HG03103 (cell line): ENCODE measurements at regions not wholly inside any gene's neighbourhood (a gene's known extent, or its start where the extent isn't known, plus 50 kb on each side); places are given as distances from the start of the nearest gene placed in this dataset.
"Not testable (repeated sequence)": the region's sequence is repeated elsewhere in the genome, so short reads cannot be mapped to it uniquely, and the experiment has no call there.

Experiments used
- ATAC-seq: cut with Tn5 transposase; IDR thresholded peaks from one replicate; pipeline ENCODE4 v1.9.1; 2021; ENCODE audit warnings: low read depth; ENCODE audit not compliant: unreplicated experiment

DNA sequence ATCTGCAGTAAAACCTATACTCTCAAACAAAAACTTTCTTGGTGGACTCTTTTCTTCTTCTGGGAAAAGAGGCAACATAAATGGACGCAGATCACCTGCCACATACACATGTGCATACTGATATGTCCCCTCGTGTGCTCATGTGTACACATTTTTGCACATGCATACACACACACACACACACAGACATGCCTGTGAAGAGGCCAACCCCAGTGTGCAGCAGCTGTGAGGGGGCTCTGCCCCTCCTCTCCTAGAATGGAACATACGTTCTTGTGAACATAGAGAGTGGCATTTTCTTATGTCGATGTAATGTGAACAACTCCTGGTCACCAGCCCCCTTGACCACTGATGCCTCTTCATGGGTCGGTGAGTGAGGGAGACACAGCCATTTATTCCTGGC is 188.9 kb upstream of the PLGLB2 start:
- not testable (repeated sequence) for ATAC-seq

DNA sequence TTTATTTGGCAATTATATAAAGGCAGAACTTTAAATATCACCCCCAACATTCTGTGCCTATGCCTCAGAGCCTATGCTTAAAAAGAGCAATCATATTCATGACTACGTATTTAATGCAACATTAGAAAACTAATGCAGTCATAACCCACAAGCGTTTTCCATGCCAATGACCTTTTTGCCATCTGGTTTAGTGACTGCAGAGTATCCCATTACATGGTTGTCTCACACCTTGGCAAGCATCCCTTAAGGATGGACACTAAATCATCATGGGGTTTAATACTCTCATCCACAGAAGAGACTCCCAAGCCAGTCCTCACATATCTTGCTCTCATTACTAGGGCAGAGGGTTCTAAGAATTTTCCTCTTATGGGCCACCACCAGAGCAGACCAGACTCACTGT is 188.2 kb upstream of the PLGLB2 start:
- ATAC-seq = not testable (repeated sequence)

DNA sequence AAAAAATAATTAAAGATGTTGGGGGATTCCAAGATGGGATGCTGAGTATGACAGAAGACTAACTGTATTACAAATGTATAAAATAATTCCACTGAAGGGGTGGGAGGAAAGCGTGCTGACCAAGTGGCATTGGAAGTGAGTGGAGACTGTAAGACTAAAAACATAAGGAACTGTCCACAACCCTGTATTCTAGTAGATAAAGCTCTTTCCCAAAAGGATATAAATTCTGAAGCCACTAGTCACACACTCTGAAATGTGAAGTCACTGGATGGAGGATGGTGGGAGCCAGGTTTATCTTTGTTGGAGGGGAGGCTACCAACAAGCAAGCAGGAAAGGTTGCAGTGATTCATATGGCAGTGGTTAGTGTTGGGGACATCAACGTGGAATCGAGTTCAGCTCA is 182.8 kb upstream of the PLGLB2 start:
- not testable (repeated sequence) for ATAC-seq

DNA sequence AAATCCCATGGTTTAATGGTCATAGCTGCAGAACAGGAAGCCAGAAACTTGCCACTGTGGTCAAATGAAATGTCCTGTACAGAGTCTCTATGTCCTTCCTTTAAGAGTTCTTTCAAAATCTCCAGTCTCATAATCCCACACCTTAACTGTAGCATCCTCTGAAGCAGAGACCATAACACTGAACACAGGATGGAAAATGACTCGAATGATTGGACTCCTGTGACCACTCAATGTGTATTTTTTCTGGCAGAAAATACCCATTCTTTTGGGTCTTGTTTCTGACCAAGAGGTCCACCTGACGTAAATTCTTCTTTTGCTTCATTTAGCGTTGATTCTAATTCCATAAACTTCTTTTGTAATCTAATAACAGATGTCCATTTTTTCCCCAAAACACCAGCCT is 181.4 kb upstream of the PLGLB2 start:
- not testable (repeated sequence) for ATAC-seq

DNA sequence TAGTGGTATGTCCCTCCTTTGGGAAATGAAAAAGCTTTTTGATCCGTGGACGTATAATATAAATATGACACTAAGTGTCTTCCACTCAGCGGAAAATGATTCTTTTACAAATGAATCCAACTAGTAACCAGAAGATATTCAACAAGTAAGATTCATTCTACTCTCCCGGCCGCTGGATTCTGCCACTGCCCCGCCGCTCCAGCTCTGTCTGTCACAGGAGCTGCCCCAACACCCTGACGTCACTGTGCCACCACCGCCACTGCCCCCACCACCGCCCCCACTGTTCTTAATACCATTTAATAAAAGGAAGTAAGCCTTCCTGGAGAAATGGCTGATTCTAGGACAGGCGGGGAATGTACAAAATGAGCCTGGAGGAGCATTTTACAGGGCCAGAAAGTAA is 180.8 kb upstream of the PLGLB2 start:
- ATAC-seq = not testable (repeated sequence)

DNA sequence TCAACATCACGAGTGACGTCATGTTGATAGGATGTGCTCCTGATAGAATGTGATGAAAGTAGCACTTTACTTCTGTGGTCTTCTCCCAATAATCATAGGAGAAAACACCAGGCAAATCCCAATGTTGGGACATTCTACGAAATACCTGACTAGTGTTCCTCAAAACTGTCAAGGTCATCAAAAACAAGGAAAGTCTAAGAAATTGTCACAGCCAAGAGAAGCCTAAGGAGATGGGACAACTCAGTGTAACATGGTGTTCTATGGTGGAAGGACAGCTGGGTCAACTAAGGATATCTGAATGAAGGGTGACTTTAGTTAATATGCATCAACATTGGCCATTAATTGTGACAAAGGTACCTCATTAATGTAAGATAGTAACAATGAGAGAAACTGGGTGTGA is 180.0 kb upstream of the PLGLB2 start:
- not testable (repeated sequence) for ATAC-seq

DNA sequence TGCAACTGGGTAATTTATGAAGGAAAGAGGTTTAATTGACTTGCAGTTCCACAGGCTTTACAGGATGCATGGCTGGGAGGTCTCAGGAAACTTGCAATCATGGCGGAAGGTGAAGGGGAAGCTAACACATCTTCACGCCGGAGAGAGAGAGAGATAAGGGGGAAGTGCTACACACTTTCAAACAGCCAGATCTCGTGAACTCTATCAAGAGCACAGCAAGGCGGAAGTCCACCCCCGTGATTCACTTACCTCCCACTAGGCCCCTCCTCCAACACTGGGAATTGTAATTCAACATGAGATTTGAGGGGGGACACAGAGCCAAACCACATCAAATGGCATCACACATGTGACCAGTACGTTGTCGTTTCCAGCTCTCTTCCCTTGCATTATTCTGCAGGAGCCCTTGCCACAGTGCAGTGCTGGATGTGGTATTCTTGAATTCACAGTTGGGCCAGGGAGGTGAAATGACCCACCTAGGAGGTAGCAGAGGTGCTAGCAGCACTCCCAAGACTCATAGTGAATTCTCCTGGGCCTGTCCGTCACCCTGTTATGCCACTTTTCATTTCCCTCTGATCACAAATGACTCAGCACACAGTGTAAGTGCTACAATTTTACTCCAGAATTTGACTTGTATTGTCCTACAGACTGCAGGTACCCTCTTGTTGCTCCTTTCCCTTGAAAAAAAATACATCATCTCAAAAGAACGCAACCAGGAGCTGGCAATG is 179.2 kb upstream of the PLGLB2 start:
- not testable (repeated sequence) for ATAC-seq

DNA sequence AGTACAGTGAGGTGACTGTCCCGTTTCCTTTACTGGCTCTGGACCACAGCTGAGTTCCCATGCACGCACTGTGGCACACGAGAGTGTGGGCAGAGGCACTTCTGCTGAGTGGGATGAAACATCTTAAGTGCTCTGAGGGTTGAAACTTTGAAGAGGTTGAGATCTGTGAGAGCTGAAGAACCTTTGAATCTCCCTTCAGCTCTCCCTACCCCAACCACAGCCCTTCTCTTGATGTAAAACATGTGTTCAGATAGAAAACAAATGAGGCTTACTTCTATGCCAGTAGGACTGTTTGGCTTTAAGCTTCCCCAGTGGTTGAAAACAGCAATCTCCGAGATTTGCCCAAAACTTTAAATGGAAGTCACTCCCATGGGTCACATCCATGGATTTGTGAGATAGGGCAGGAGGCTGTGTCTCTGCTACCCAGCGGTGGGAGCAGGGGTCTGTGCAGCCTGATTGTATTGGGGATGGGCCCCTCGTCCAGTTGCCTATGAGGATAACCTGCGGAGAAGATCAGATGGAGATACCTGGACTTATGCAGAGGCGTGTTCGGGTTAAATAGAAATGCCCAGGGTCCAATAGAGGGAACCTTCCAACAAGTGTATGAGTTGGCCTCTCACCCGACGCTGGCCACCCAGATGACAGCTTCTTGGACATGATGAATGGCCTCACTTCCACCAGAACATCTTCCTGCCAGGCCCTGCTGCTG is 178.0 kb upstream of the PLGLB2 start:
- ATAC-seq = not testable (repeated sequence)

DNA sequence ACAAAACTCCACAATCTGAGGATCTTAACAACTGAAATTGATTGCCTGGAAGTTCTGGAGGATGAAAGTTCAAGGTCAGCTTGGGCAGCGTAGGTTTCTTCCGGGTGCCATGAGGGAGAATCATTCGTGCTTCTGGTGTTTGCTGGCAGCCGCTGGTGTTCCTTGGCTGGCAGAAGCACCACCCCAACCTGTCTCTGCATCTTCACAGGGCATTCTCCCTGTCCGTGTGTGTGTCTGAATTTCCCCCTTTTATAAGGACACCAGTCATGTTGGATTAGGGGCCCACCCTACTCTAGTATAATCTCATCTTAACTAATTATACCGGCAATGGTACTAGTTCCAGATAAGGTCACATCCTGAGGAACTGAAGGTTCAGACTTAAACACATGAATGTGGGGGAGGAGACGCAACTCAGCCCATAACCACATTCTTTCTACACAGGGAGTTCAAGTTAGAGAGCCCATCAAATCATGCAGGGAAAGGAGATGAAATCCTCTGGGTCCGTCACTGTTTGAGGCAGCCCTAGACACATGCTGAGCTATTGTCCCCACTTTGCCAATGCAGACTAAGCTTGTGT is 175.9 kb upstream of the PLGLB2 start:
- ATAC-seq = not testable (repeated sequence)

DNA sequence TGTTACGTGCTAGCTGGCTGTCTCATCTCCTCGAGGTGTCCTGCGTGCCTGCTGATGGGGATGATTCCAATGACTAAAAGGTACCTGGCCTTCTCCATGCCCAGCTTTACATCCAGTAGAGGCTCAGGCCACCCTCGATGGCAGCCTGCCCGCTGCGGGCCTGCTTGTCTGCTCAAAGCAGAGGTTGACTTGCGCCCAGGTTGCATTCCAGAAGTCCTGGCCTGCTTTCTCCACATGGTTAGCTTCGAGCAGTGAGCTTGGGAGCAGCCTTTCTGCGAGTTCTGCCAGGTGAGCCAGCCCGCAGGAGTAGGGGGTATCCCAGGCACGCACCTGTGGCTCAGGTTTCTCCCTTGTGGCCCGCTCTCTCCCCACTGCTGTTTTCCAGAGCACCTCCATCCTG is 175.0 kb upstream of the PLGLB2 start:
- not testable (repeated sequence) for ATAC-seq

DNA sequence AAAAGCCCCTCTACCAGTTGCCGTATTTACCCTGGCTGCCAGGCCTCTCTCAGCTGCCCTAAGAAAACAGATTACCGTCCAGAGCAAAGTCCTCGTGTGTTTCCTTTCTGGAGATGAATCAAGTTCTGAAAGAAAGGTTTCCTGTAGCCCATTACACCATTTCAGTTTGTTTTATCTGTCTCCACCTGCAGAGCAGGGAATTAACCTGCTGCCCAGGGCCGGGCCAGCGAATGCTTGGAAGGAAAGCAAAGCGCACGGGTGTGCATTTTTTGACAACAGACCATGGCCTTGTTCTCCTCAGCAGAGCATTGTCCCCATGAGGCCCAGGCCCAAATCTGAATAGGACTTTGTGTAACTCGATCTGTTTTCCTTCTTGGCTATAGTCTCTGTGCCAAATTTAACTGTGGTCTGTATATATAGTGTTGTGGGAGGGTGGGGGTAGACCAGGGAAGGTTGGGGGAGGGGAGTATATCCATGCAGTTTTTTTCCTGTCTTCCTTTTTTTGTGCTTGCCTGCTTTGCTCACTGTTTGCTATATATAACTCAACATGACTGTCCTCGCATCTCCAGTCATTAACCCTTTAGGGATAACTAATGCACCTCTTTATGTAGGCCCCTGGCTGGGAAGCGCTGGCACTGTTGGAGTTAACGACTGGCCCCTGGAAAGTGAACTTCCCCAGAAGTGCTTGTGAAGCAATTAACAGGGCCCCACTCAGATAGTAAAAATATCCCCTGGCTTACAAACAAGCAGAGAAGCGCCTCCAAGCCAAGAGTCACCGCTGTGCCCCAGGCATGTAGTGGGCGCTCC is 174.3 kb upstream of the PLGLB2 start:
- not testable (repeated sequence) for ATAC-seq

DNA sequence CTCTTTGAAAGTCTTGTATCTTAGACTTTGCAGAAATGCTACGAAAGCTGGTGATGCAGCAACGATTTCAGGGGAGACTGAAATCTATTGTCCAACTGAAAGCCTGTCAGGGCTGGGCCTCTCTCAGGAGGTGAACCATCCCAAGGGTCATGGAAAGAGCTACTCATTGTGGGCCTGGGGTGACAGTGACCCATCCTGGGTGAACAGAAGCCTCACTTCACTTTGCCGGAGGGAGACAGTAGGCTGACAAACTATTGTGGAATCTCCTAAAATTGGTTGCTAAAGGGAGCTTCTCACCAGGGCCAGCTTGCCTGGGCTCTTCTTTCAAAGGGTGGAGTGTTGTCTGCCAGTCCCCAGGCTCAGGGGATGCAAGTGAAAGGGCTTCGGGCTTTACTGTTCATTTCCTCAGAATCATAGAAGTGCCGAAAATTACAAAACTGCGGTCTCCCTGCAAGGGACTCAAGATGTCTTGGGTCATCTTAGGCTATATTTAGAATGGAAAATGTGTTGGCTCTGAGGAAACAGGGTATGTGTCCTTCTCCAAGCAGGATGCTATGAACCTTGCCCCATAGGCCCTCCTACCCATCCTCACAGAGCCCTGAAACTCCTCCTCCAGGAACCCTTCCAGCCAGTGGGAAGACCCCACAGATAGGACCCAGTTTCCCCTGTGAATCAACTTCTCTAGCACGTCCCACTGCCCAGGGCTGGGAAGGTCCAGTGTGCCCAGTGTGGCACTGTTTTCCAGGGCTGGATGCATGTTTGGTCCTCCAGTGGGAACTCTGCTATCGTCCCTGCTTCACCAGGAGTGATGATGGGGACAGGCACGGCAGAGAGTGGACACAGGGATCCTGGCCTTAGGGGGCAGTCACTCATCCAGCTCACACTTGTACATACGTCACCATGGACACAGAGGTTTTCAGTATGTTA is 173.4 kb upstream of the PLGLB2 start:
- ATAC-seq = not testable (repeated sequence)

DNA sequence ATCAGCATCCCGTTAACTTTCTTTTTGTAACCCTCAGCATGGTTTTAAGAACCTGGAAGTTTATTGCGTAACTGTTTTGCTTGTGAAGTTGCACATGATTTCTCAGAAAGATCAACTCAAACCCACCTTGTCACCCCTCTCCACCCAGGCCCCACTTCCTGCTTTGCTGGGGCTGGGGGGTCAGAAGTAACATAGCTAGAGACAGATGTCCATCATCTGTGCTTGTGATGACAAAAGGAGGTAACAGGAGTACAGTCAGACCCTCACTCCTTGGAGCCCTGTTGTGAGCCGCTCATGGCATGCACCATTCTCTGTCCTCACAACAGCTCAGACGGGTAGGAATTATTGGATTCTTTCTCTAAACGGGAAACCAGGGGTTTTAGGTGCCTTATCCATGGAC is 172.7 kb upstream of the PLGLB2 start:
- not testable (repeated sequence) for ATAC-seq

DNA sequence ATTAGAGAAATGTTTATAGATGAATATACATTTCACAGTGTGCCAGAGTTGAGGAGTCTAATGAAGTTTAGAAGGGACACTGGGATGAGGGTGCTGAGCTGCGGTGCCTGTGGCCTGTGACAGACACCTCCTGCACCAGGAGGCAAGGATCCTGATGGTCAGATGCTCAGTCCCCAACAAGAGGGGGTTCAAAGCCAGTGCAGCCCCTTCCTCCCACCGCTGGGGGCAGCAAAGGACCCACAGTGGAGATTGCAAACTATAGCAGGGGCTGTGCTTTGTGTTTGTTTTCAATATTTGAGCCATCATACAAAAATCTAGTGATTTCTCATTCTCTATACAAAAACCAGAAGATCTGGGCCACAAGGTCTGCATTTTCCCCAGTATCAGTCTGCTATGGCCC is 170.5 kb upstream of the PLGLB2 start:
- not testable (repeated sequence) for ATAC-seq

DNA sequence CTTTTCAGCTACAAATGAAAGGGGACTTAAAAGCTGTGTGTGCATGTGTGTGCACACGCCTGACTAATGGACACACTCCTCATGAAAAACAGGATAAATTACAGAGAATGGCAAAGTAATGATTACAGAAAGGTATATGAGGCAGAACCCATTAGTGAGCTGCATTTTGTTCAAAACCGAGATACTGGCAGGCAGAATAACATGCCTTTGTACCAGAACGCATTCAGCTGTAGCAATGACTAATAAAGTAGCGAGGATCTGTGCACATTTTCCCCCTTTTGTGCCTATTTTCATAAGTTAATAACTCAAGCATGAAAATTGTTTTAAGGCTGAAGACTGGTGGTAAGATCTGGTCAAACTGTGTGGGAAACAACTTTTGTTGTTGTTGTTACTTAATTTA is 165.7 kb upstream of the PLGLB2 start:
- ATAC-seq = not testable (repeated sequence)

DNA sequence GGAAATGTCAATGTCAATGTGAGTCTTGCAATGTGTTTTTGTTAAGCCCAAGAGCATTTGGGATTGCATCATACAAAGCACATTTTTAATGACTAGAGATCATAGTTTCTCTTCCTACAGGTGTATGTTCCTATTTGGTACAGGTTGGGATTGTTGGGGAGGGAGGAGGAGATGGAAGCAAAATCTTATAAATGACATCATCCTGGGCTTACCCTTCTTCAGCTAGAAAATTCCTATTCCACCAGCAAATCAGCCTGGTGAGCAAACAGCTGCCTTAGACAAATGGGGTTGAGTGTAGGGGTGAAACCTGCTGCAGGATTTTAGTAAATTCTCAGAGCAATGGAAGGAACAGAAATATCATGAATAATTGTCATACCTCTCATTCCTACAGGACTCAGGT is 165.3 kb upstream of the PLGLB2 start:
- not testable (repeated sequence) for ATAC-seq

DNA sequence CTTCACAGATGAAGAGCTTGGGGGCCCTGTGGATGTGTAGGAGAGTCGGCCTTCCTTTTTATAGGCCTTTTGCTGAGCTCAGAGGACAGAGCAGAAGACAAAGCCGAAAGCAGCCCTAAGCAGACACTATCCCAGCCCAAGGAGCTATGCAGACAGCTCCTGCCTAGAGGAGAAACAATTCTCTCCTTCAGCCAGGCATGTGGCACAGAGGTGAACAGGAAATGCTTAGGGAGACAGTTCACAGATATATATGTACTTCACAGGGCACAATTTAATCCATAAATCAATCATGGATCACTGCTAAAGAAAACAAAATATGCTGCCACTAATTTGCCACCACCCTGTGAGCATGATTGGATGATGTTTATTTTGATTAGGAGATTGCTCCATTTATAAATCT is 164.5 kb upstream of the PLGLB2 start:
- ATAC-seq = not testable (repeated sequence)

DNA sequence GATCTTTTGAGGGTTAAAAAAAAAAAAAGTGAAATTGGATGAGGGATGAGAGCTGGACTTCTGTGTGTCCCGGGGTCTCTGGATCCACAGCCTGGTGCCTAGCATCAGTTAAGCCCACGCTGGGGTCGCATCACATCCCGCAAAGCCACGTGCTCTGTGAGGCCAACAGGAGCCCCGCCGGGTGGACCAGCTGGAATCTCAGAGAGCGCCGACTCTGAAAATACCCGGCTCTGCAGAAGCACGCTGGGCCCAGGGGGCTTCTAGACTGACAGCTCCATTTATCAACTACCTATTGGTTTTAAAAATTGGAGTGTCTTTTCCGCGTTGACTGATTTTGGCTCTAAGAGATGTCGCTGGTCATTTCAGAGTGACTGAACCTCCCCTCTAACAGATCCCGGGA is 164.1 kb upstream of the PLGLB2 start:
- not testable (repeated sequence) for ATAC-seq

DNA sequence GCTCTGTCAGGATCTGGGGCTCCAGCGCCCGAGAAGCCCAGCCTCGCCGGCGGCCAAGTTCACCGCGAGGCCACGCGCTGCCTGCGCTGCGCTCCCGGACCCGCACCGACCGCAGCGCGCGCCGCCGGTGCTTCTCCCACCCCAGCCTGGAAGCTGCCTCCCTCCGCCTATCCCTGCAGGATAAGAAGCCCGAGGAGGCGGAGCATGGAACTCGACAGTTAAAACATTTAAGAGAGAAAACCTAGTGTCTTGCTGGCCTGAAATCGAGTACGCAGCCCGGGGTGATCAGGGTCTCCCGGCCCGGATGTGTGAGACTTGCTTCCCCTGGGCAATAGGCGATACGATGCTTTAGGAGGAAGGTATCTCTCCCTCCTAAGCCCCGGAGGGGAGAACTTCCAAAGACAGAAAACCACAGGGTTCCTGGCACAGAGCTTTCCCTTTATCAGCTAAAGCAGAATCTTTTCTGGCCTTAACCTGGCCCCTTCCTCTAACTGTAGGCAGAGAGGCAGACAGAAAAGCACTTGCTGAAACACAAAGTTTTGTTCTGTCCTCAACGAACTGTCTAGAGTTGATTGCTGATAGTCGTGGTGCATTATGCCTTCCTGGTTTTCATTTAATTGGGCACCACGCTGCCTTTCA is 163.5 kb upstream of the PLGLB2 start:
- ATAC-seq = not testable (repeated sequence)
